ENCODE measurements at regions not wholly inside any gene's neighbourhood (a gene's known extent, or its start where the extent isn't known, plus 50 kb on each side); places are given as distances from the start of the nearest gene placed in this dataset.

DNA sequence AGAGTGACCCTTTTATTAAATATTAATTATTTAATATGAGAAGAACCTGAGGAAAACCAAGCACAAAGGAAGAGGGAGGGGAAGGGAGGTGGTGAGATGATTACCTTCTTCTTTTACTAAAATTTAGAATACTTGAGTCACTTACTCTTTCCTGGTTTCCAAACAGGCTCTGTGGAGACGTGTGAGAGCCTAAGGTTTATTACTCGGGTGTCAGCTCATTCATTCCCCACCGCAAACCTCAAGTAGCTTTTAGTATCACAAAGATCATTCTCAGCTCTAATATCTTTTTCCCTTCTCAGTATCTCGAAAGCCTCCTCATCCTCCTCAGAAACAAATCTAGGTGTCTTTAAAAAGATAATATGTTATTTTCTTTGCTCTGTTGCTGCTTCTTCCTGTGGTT is 497.2 kb upstream of the JARID2 start (continued):
- TF ChIP-seq, protein P1, sequence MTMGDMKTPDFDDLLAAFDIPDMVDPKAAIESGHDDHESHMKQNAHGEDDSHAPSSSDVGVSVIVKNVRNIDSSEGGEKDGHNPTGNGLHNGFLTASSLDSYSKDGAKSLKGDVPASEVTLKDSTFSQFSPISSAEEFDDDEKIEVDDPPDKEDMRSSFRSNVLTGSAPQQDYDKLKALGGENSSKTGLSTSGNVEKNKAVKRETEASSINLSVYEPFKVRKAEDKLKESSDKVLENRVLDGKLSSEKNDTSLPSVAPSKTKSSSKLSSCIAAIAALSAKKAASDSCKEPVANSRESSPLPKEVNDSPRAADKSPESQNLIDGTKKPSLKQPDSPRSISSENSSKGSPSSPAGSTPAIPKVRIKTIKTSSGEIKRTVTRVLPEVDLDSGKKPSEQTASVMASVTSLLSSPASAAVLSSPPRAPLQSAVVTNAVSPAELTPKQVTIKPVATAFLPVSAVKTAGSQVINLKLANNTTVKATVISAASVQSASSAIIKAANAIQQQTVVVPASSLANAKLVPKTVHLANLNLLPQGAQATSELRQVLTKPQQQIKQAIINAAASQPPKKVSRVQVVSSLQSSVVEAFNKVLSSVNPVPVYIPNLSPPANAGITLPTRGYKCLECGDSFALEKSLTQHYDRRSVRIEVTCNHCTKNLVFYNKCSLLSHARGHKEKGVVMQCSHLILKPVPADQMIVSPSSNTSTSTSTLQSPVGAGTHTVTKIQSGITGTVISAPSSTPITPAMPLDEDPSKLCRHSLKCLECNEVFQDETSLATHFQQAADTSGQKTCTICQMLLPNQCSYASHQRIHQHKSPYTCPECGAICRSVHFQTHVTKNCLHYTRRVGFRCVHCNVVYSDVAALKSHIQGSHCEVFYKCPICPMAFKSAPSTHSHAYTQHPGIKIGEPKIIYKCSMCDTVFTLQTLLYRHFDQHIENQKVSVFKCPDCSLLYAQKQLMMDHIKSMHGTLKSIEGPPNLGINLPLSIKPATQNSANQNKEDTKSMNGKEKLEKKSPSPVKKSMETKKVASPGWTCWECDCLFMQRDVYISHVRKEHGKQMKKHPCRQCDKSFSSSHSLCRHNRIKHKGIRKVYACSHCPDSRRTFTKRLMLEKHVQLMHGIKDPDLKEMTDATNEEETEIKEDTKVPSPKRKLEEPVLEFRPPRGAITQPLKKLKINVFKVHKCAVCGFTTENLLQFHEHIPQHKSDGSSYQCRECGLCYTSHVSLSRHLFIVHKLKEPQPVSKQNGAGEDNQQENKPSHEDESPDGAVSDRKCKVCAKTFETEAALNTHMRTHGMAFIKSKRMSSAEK (CRISPR knock-in tag; IDR thresholded peaks at IDR 0.05; ENCODE audit: borderline replicate concordance) = no peak
- TF ChIP-seq, protein P2, sequence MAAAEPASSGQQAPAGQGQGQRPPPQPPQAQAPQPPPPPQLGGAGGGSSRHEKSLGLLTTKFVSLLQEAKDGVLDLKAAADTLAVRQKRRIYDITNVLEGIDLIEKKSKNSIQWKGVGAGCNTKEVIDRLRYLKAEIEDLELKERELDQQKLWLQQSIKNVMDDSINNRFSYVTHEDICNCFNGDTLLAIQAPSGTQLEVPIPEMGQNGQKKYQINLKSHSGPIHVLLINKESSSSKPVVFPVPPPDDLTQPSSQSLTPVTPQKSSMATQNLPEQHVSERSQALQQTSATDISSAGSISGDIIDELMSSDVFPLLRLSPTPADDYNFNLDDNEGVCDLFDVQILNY (CRISPR knock-in tag; IDR thresholded peaks at IDR 0.05) = no peak
- no peak for TF ChIP-seq ZNF396 (CRISPR knock-in tag; IDR thresholded peaks at IDR 0.05; ENCODE audit: borderline replicate concordance)
- TF ChIP-seq TEAD4 (CRISPR knock-in tag; IDR thresholded peaks at IDR 0.05) = no peak
- TF ChIP-seq RELA (CRISPR knock-in tag; IDR thresholded peaks at IDR 0.05; ENCODE audit: borderline replicate concordance) = no peak
- no peak for TF ChIP-seq ZNF317 (CRISPR knock-in tag; IDR thresholded peaks at IDR 0.05; ENCODE audit: borderline replicate concordance, low read depth)

DNA sequence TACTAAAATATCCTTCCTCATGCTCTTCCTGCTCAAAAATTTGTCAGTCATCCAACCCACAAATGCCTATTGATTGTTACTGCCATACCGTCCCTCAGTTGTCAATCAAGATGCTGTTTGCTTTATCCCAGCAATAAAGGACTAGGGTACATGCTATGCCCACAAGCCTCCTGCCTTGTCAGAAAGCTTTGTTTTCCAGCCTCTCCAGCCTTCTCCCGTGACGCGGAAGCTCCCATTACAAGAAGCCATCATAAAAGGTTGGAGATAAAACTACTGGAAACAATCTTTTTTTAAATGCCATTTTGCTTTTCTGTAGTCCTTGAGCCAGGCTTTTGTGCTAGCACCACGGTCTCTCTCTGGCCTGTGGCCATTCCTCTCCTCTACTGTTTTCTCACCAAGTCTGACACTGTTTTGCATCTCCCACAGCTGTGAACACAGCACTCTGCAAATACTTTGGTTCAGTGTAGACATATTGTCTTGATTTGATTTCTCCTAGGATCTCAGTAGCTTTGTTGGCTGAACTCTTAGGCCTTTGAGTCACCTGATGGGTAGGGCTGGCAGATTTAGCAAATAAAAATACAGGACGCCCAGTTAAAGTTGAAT is 495.7 kb upstream of the JARID2 start:
- H3K4me1 Mint-ChIP-seq = peaks cover 10% of the 10 kb centered on the region; the same call in 1 of the 2 replicates
- peaks cover 13% of the 10 kb centered on the region for H3K9me3 Mint-ChIP-seq
- ChIA-PET CTCF (no interaction called here), POLR2A (no interaction called here)
- H3K36me3 Mint-ChIP-seq = peaks cover 13% of the 10 kb centered on the region
- no peaks in the 10 kb centered on the region for H3K27me3 Mint-ChIP-seq (ENCODE audit: low read depth)
- no peak overlapping the region; the same call in 1 of the 2 replicates for H3K27ac Mint-ChIP-seq
- no peak for DNase-seq (ENCODE audit: low spot score)
- no peak for TF ChIP-seq SMAD4 (CRISPR knock-in tag; IDR thresholded peaks at IDR 0.05)
- no peak for TF ChIP-seq NFYB (CRISPR knock-in tag; conservative IDR thresholded peaks at IDR 0.05; ENCODE audit: low read depth)
- TF ChIP-seq, protein P3, sequence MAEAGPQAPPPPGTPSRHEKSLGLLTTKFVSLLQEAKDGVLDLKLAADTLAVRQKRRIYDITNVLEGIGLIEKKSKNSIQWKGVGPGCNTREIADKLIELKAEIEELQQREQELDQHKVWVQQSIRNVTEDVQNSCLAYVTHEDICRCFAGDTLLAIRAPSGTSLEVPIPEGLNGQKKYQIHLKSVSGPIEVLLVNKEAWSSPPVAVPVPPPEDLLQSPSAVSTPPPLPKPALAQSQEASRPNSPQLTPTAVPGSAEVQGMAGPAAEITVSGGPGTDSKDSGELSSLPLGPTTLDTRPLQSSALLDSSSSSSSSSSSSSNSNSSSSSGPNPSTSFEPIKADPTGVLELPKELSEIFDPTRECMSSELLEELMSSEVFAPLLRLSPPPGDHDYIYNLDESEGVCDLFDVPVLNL (CRISPR knock-in tag; IDR thresholded peaks at IDR 0.05; ENCODE audit: borderline replicate concordance, low read depth) = no peak
- TF ChIP-seq, protein P4, sequence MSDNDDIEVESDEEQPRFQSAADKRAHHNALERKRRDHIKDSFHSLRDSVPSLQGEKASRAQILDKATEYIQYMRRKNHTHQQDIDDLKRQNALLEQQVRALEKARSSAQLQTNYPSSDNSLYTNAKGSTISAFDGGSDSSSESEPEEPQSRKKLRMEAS (CRISPR knock-in tag; IDR thresholded peaks at IDR 0.05) = no peak
- no peak for TF ChIP-seq ZNF416 (CRISPR knock-in tag; IDR thresholded peaks at IDR 0.05)
- TF ChIP-seq SP1 (CRISPR knock-in tag; conservative IDR thresholded peaks at IDR 0.05) = no peak
- TF ChIP-seq, protein P5, sequence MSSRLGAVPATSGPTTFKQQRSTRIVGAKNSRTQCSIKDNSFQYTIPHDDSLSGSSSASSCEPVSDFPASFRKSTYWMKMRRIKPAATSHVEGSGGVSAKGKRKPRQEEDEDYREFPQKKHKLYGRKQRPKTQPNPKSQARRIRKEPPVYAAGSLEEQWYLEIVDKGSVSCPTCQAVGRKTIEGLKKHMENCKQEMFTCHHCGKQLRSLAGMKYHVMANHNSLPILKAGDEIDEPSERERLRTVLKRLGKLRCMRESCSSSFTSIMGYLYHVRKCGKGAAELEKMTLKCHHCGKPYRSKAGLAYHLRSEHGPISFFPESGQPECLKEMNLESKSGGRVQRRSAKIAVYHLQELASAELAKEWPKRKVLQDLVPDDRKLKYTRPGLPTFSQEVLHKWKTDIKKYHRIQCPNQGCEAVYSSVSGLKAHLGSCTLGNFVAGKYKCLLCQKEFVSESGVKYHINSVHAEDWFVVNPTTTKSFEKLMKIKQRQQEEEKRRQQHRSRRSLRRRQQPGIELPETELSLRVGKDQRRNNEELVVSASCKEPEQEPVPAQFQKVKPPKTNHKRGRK (CRISPR knock-in tag; IDR thresholded peaks at IDR 0.05; ENCODE audit: borderline replicate concordance) = no peak
- no peak overlapping the region for H3K4me3 Mint-ChIP-seq
- no peak for ATAC-seq

DNA sequence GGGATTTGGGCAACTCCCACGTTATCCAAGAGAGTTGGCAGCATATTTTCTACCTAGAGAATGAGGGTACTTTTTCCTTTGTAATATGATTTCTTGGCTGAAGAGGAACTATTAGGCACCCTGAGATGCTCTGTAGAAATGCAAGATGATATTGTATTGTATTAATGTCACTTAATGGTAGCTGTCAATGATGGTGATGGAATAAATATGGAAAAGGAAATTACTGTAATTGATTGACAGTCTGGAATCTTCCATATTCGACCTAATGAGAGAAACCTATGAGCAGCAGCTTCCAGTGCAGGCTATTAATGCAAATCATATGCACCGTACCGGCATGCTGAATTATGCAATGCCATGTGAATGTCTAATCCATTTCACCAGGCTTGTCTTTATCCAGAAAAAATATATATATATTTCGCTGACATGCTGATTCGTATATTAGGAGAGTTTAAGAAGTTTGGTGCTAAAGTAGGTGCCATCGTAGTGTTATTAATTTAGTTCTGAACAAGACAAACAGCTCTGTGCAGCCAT is 494.2 kb upstream of the JARID2 start:
- no peak for ATAC-seq
- ChIA-PET POLR2A (no interaction called here), CTCF (no interaction called here)
- no peak for DNase-seq (ENCODE audit: low spot score)
- Mint-ChIP-seq H3K4me3 (no peak overlapping the region), H3K4me1 (peaks cover 9% of the 10 kb centered on the region; the same call in 1 of the 2 replicates), H3K36me3 (peaks cover 3% of the 10 kb centered on the region; the same call in 1 of the 2 replicates), H3K9me3 (peaks cover 3% of the 10 kb centered on the region), H3K27me3 (ENCODE audit: low read depth) (no peaks in the 10 kb centered on the region), H3K27ac (no peak overlapping the region)
- no peak for TF ChIP-seq SMAD4 (CRISPR knock-in tag; IDR thresholded peaks at IDR 0.05)
- TF ChIP-seq FOXK1 (CRISPR knock-in tag; IDR thresholded peaks at IDR 0.05) = no peak
- TF ChIP-seq ETV6 (CRISPR knock-in tag; IDR thresholded peaks at IDR 0.05) = no peak
- TF ChIP-seq CREB1 (CRISPR knock-in tag; IDR thresholded peaks at IDR 0.05) = no peak
- TF ChIP-seq, protein P6, sequence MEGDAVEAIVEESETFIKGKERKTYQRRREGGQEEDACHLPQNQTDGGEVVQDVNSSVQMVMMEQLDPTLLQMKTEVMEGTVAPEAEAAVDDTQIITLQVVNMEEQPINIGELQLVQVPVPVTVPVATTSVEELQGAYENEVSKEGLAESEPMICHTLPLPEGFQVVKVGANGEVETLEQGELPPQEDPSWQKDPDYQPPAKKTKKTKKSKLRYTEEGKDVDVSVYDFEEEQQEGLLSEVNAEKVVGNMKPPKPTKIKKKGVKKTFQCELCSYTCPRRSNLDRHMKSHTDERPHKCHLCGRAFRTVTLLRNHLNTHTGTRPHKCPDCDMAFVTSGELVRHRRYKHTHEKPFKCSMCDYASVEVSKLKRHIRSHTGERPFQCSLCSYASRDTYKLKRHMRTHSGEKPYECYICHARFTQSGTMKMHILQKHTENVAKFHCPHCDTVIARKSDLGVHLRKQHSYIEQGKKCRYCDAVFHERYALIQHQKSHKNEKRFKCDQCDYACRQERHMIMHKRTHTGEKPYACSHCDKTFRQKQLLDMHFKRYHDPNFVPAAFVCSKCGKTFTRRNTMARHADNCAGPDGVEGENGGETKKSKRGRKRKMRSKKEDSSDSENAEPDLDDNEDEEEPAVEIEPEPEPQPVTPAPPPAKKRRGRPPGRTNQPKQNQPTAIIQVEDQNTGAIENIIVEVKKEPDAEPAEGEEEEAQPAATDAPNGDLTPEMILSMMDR (IDR thresholded peaks at IDR 0.05) = no peak
- TF ChIP-seq NFATC4 (CRISPR knock-in tag; IDR thresholded peaks at IDR 0.05) = no peak
